GM12891 (cell line): ENCODE measurements at regions not wholly inside any gene's neighbourhood (a gene's known extent, or its start where the extent isn't known, plus 50 kb on each side); places are given as distances from the start of the nearest gene placed in this dataset.

Source experiments
- DNase-seq: peaks from one replicate; pipeline ENCODE4 v3.0.0; 2011; ENCODE audit warnings: low spot score; ENCODE audit not compliant: insufficient read length
- FAIRE-seq: peaks from 2 replicates; lab custom pipeline; 2011; peaks lifted over from hg19 to GRCh38; lab: Jason Lieb, UNC
- PAX5 ChIP-seq: IDR thresholded peaks from 2 replicates; pipeline ENCODE4 v1.6.1; 2011; ENCODE audit warnings: low read length, moderate library complexity, mild to moderate bottlenecking; ENCODE audit not compliant: insufficient read depth, severe bottlenecking
- POLR2A ChIP-seq: IDR thresholded peaks from 2 replicates; pipeline ENCODE4 v1.6.1; 2011; ENCODE audit warnings: low read depth, low read length, control low read depth
- POLR2AphosphoS5 ChIP-seq: IDR thresholded peaks from 2 replicates; pipeline ENCODE4 v1.6.1; 2011; ENCODE audit warnings: low read depth, low read length, control low read depth
- POU2F2 ChIP-seq: IDR thresholded peaks from 2 replicates; pipeline ENCODE4 v1.6.1; 2011; ENCODE audit warnings: low read depth, mild to moderate bottlenecking, control low read depth, low read length, moderate library complexity
- SPI1 ChIP-seq: IDR thresholded peaks from 2 replicates; pipeline ENCODE4 v1.6.1; 2011; ENCODE audit warnings: low read depth, low read length, control low read depth
- TAF1 ChIP-seq: IDR thresholded peaks from 2 replicates; pipeline ENCODE4 v1.6.1; 2011; ENCODE audit warnings: low read depth, low read length, control low read depth

- FAIRE-seq (no peak), DNase-seq (no peak)
- TF ChIP-seq POLR2A (no peak), SPI1 (no peak), POLR2AphosphoS5 (no peak), POU2F2 (no peak), PAX5 (no peak), TAF1 (no peak)
These were observed 290.0 kb downstream of the SETD4 start for GRCh38 chr21:35770101-35770945.

DNA sequence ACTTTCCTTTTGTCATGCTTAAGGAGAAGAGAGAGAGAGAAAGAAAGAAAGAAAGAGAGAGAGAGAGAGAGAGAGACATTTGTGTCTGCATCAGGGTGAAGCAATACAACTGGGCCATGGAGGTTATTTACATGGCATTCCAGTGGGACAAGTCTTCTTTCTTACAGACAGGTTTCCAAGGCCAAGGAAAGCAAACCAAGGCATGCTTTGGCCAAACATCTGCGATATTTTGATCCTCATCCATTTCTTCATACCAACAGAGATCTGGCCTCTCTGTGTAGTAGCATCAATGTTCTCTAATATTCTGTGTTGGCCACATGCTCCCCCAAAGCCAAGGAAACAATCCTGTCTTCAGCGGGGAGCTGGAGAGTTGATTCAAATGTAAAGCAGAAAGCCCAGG lies 292.1 kb downstream of the SETD4 start:
- no peak for TF ChIP-seq POU2F2
- TF ChIP-seq SPI1, result no peak
- no peak for TF ChIP-seq POLR2AphosphoS5
- TF ChIP-seq POLR2A, result no peak
- no peak for TF ChIP-seq PAX5
- TF ChIP-seq TAF1, result no peak
- no peak for DNase-seq
- FAIRE-seq, result no peak

DNA sequence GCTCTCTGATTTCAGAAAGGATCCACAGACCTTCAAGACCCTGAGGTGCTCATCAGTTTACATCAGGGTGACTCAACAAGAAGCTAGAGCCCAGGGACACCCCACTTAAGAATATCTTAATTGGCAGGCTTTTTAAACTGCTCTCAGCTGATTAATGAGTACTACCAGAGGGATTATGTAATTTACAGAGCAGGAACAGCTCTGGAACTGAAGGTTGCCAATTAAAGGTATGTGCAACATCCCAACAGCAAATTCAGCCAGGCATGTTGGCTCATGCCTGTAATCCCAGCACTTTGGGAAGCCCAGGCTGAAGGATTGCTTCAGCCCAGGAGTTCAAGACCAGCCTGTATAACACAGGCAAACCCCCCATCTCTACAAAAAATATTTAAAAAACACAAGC lies 295.7 kb downstream of the SETD4 start:
- DNase-seq (no peak), FAIRE-seq (no peak)
- no peak for TF ChIP-seq POLR2A
- no peak for TF ChIP-seq TAF1
- no peak for TF ChIP-seq POU2F2
- TF ChIP-seq POLR2AphosphoS5, result no peak
- no peak for TF ChIP-seq SPI1
- TF ChIP-seq PAX5, result no peak

GRCh38 chr21:35764077-35764476 lies 296.2 kb downstream of the SETD4 start:
- FAIRE-seq (no peak), DNase-seq (no peak)
- TF ChIP-seq POU2F2, result no peak

DNA sequence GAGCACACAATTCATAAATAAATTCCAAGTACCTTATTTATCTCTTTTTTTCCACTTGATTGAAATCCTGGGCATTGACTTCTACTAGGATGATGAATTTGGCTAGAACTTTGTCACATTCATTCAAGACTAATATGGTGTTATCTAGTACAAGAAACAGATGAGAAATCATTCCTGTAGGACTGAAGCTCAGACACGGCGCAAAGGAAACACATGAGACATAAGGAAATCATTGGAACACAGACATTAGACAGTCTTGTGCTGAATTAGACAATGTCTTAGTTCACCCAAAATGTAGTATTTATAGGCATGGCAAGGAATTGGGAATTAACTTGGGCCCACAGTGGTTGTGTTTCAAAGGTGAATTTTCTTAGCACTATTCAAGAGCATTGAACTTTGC lies 305.7 kb downstream of the SETD4 start:
- DNase-seq (no peak), FAIRE-seq (no peak)
- TF ChIP-seq POLR2AphosphoS5, result no peak
- no peak for TF ChIP-seq PAX5
- TF ChIP-seq TAF1, result no peak
- no peak for TF ChIP-seq POLR2A
- TF ChIP-seq POU2F2, result no peak
- TF ChIP-seq SPI1, result no peak

GRCh38 chr21:35753308-35753707 lies 307.0 kb downstream of the SETD4 start:
- FAIRE-seq, result no peak
- TF ChIP-seq POLR2AphosphoS5, result no peak
- TF ChIP-seq PAX5, result no peak
- no peak for DNase-seq

GRCh38 chr21:35751171-35751570 lies 309.2 kb downstream of the SETD4 start:
- TF ChIP-seq POU2F2 (no peak), POLR2A (no peak), PAX5 (no peak)
- FAIRE-seq, result no peak
- no peak for DNase-seq

DNA sequence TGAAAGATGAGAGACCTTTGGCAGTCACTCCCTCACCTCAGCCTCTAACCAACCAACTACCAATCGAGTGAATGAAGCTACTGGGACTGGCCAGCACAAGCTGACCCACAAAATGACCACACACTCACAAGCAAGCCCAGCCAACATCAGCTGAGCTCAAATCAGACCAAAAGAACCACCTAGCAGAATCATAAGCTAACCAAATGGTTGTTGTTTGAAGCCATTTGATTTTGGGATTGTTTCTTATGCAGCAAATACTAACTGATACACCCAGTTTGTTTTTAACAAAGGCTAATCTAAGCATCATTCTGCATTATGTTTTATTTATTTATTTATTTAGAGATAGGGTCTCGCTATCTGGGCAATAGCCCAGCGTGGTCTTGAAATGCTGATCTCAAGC lies 310.4 kb downstream of the SETD4 start:
- no peak for TF ChIP-seq TAF1
- TF ChIP-seq SPI1, result no peak
- TF ChIP-seq POU2F2, result no peak
- no peak for TF ChIP-seq PAX5
- no peak for TF ChIP-seq POLR2AphosphoS5
- TF ChIP-seq POLR2A, result no peak
- FAIRE-seq, result no peak
- DNase-seq, result no peak

DNA sequence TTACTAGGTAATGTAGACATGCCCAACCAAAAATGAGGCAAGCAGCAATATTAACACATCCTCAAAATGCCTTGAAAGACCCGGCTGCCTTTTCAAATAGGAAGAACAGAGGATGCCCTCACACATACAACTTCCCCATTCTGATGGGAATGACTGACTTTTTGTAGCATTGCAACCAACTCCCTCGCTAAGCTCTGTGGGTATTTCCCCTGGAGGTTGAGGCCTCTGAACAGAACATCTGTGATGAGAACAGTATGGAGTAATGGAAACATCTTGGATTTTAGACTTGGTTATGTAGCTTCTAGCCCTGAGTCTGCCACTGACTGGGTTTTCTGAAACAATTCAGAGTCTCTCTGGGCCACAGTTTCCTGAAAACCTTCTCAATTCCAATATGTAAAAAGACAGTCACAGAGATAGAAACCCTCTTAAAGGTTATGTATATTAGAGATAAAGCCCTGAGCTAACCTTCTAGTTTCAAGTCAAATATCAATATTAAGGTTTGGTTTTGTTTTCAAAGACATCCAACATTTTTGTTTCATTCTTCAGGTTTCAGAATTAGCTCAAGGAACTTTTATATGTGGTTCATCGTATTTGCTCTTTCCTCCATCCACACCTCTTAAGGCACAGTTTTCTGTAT lies 311.5 kb downstream of the SETD4 start:
- TF ChIP-seq POLR2AphosphoS5, result no peak
- TF ChIP-seq TAF1, result no peak
- TF ChIP-seq SPI1, result no peak
- TF ChIP-seq PAX5, result no peak
- no peak for TF ChIP-seq POLR2A
- no peak for TF ChIP-seq POU2F2
- FAIRE-seq, result no peak
- DNase-seq, result no peak

DNA sequence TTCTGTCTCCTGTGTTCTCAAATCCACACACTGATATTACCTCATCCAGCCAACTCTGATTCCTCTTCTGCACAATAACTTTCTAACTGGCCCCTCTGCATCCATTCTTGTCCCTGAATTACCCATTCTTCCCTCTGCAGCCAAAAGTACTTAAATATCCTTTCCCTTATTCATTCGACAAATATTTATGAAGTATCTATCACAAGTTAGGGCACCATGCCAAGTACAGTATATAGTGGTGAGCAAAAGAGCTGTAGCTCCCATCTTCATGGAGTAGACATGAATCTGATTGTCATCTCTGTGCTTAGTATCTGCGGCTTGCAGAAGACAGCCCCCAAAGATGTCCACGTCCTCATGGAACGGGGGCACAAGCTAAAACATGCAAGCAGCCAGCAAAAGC lies 316.8 kb downstream of the SETD4 start:
- no peak for DNase-seq
- FAIRE-seq, result no peak
- TF ChIP-seq SPI1 (no peak), POLR2AphosphoS5 (no peak), POU2F2 (no peak), POLR2A (no peak), TAF1 (no peak), PAX5 (no peak)
